ENCODE measurements at regions not wholly inside any gene's neighbourhood (a gene's known extent, or its start where the extent isn't known, plus 50 kb on each side); places are given as distances from the start of the nearest gene placed in this dataset.

GRCh38 chr19:29093553-29093908 lies 119.4 kb downstream of the UQCRFS1 start:
- SMC1A ChIA-PET (ENCODE audit: uncharacterized antibody, unreplicated experiment), result no interaction called here
- WGBS (ENCODE audit: insufficient coverage, insufficient replicate concordance, low lambda C conversion rate, missing lambda C conversion rate), result 54% methylated on average over 6 of the region's 6 CpGs
- Histone ChIP-seq H3K4me1 (ENCODE audit: control insufficient read depth, insufficient read depth, low read length) (no peaks in the 10 kb centered on the region), H3K9me3 (replicated peaks; ENCODE audit: control insufficient read depth, insufficient read depth, low read length) (no peaks in the 10 kb centered on the region; the same call in 2 of the 3 replicates), H3K36me3 (ENCODE audit: control insufficient read depth in 2 of 2, insufficient read depth in 2 of 2, low read length in 1 of 2) (no peaks in the 10 kb centered on the region), H3K79me2 (ENCODE audit: control insufficient read depth, insufficient read depth, low read length) (no peaks in the 10 kb centered on the region), H3K27me3 (replicated peaks in 1 of 2; ENCODE audit: control insufficient read depth in 2 of 2, insufficient read depth in 2 of 2, low read length in 1 of 2) (no peaks in the 10 kb centered on the region), H2AFZ (ENCODE audit: control insufficient read depth, low read depth, low read length) (no peak overlapping the region), H3K27ac (ENCODE audit: control insufficient read depth, insufficient read depth) (no peak overlapping the region), H3K4me2 (ENCODE audit: control insufficient read depth, insufficient read depth) (no peak overlapping the region), H3K4me3 (no peak overlapping the region), H4K20me1 (ENCODE audit: control insufficient read depth, insufficient read depth) (no peaks in the 10 kb centered on the region), H3K9ac (ENCODE audit: control insufficient read depth, insufficient read depth, low read length) (no peak overlapping the region)
- FAIRE-seq (no peak), DNase-seq (ENCODE audit: low read depth, low spot score) (no peak), ATAC-seq (no peak)
- RAD21 ChIA-PET (ENCODE audit: unreplicated experiment), result no interaction called here
- no peak for TF ChIP-seq STAT1 (conservative IDR thresholded peaks at IDR 0.05)
- no peak for TF ChIP-seq SMAD5 (IDR thresholded peaks at IDR 0.05; ENCODE audit: low read depth)
- TF ChIP-seq SRF (IDR thresholded peaks at IDR 0.05; ENCODE audit: low read depth in 2 of 2, low read length in 2 of 2), result no peak
- no peak for TF ChIP-seq JUND (IDR thresholded peaks at IDR 0.05; ENCODE audit: low read depth, low read length)
- no peak for TF ChIP-seq RFX5 (IDR thresholded peaks at IDR 0.05; ENCODE audit: low read depth, low read length)
- TF ChIP-seq PRDM15 (CRISPR knock-in tag; IDR thresholded peaks at IDR 0.05), result no peak
- no peak for TF ChIP-seq IRF3 (IDR thresholded peaks at IDR 0.05)
- no peak for TF ChIP-seq MTA2 (IDR thresholded peaks at IDR 0.05; ENCODE audit: low read depth)
- no peak for TF ChIP-seq TARDBP (IDR thresholded peaks at IDR 0.05; ENCODE audit: borderline replicate concordance)
- no peak for TF ChIP-seq SUZ12 (IDR thresholded peaks at IDR 0.05; ENCODE audit: unreplicated experiment)
- no peak for TF ChIP-seq E4F1 (IDR thresholded peaks at IDR 0.05; ENCODE audit: borderline replicate concordance, partially characterized antibody)
- no peak for TF ChIP-seq KDM1A (IDR thresholded peaks at IDR 0.05; ENCODE audit: borderline replicate concordance)
- no peak for TF ChIP-seq BCL3 (IDR thresholded peaks at IDR 0.05; ENCODE audit: borderline replicate concordance, insufficient read depth, low read depth, low read length, poor library complexity, severe bottlenecking)
- CTCF ChIA-PET, result no interaction called here
- BruUV-seq (replicated peaks), result no TSS peak
- POLR2A ChIA-PET, result no interaction called here
- intact Hi-C loops (cut with micrococcal nuclease; ENCODE audit: unreplicated experiment), result no loop called here
- in situ Hi-C loops (cut with MboI), result no loop called here
